GM12875 (cell line): ENCODE measurements at regions not wholly inside any gene's neighbourhood (a gene's known extent, or its start where the extent isn't known, plus 50 kb on each side); places are given as distances from the start of the nearest gene placed in this dataset.

ENCODE experiments used
- H3K4me3 ChIP-seq: one replicate; pipeline ENCODE4 v1.5.1; 2011; ENCODE audit warnings: low read depth, low read length, control low read depth
- CTCF ChIP-seq: IDR thresholded peaks from 2 replicates; pipeline ENCODE4 v1.5.1; 2011; ENCODE audit warnings: low read depth, mild to moderate bottlenecking, control low read depth, inconsistent platforms, low read length, moderate library complexity, borderline replicate concordance; ENCODE audit not compliant: insufficient read depth

- no peak for TF ChIP-seq CTCF
- no peak overlapping the region for H3K4me3 ChIP-seq
Measured at GRCh38 chr11:100581318-100581717, 105.8 kb upstream of the ARHGAP42 start.

GRCh38 chr11:100584201-100584985 lies 102.7 kb upstream of the ARHGAP42 start:
- no peak overlapping the region for H3K4me3 ChIP-seq
- no peak for TF ChIP-seq CTCF

- no peak overlapping the region for H3K4me3 ChIP-seq
- no peak for TF ChIP-seq CTCF
Measured at GRCh38 chr11:100585728-100586127, 101.4 kb upstream of the ARHGAP42 start.

- no peak for TF ChIP-seq CTCF
- no peak overlapping the region for H3K4me3 ChIP-seq
Measured at GRCh38 chr11:100586361-100587101, 100.6 kb upstream of the ARHGAP42 start.

GRCh38 chr11:100592619-100593260 lies 94.3 kb upstream of the ARHGAP42 start:
- no peak for TF ChIP-seq CTCF
- no peak overlapping the region for H3K4me3 ChIP-seq

- TF ChIP-seq CTCF, result no peak
- no peak overlapping the region for H3K4me3 ChIP-seq
Measured at GRCh38 chr11:100593291-100593690, 93.8 kb upstream of the ARHGAP42 start.
